HG02973 (cell line): ENCODE measurements at regions not wholly inside any gene's neighbourhood (a gene's known extent, or its start where the extent isn't known, plus 50 kb on each side); places are given as distances from the start of the nearest gene placed in this dataset.

ENCODE experiments used
- ATAC-seq: cut with Tn5 transposase; IDR thresholded peaks from one replicate; pipeline ENCODE4 v1.9.1; 2021; ENCODE audit warnings: moderate library complexity; ENCODE audit not compliant: unreplicated experiment

DNA sequence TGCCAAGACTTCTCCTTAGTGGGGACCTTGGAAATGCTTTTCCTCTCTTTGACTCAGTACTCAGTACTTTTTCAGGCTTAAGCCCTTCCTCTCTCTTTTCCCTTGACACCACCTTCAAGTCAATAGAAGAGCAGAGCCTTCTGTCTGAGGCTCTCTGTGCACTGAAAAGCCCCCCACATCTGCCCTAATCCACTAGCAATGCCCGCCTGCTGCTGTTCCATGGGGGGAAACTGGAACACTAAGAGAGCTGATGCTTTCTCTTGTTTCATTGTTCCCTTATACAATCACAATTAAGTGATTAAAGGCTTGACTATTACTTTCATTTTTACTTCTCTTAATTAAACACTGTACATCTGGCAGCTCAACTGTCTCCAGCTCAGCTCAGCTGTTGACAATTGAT is 254.5 kb downstream of the SLITRK6 start:
- ATAC-seq, result no peak

DNA sequence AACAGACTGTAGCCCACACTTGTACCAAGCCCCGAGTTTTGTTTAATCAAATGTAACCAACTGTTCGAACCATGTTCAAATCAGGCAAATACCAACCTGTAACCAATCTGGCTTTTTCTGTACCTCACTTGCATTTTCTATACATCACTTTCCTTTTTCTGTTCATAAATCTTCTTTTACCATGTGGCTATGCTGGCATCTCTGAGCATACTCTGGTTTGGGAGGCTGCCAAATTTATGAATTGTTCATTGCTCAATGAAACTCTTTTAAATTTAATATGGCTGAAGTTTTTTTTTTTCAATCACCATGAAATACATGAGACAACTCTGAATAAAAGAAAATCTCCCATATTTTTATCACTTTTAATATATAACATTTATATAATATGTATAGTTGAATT is 256.1 kb downstream of the SLITRK6 start:
- ATAC-seq, result no peak

DNA sequence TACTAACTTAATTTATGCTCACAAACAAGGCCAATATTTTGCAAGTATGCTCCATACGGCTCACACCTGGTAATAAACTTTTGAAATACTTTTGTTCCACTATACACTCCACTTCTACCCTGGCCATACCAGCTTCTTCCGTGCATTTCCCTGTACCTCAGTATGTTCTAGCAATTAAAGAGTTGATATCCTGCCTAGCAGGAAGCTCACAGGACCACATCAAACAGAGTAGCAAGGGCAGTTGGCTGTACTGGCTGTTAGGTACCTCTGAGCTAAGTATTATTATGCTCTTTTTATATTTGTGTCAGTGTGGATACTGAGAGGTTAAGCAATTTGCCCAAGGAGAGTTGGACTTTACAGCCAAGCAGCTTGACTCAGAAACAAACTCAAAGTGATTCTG is 257.7 kb downstream of the SLITRK6 start:
- ATAC-seq, result no peak

DNA sequence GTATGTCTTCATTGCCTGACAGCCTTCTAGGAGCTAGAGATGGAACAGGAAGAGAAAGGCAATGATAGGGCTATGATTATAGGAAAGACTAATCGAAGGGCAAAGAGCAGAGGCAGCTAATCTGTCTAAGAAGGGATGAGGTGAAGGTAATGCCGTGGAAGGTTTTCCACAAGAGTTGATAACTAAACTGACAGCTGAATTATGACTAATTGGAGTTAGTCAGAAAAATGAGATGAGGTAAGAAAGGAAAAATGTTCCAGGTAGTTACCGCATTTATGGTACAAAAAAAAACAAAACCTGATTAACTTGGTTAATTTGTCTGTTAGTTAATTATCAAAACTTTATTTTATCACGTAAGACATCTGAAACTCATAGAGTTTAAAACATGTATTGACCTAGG is 260.3 kb downstream of the SLITRK6 start:
- ATAC-seq, result no peak

DNA sequence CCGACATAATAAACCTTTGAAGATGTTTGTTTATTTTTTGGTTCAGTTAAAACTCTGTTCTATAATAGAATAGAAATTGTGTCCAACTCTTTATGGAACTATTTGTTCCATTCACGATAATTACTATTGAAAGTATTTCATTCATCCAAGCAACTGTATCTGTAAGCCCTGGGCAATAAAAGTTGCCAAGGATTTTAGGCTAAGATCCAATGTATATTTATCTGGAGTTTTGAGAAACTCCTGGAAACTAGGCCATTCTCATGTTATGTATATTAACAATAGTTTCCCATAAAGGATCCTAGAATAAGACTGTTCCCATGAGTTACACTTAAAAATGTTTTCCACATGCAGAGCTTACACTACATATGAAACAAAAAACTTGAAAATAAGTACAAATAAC is 261.6 kb downstream of the SLITRK6 start:
- ATAC-seq, result no peak

DNA sequence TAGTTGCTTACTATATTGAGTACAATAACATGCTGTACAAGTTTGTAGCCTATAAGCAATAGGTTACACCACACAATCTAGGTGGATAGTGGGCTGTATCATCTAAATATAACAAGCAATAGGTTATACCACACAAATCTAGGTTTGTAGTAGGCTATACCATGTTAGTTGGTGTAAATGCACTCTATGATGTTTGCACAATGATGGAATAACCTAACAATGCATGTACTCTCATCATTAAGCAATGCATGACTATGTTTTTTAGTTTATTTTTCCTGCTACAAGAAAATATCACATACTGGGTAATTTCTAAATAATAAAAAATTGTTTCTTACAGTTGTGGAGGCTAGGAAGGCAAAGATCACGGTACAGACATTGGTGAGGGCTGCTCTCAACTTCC is 262.5 kb downstream of the SLITRK6 start:
- no peak for ATAC-seq

DNA sequence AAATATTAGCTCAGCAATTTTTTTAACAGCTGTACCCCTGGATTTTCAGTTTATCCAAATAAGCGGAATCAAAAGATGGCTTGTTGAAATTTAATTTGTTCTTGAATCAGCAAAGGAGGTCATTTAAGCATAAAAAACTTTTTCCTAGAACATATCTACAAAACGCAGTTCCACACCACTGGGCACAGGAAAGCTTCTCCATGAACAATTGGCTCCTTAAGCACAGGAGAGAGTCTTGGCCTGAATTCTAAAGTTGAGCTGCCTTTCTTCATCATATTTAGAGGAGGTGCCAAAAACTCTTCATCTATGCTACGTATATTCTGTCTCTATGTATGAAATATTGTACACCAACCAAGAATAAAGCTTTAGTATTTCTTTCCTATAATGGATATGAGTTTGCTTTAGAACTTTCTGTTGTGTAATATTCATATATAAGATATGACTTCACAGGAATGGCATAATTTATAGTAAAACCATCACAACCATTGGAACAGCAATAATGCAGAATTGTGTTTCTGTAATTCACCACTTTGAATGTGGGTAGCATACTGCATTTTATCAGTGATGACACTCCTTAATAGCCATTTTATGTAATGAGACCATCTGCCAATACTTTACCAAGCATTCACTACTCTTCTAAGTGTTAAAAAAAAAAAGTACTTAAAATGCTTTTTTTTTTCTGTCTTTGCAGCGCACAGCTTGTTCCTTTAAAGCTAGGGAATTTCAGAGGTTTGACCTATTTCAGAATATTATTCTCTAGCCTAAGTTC is 263.7 kb downstream of the SLITRK6 start:
- ATAC-seq, result no peak

DNA sequence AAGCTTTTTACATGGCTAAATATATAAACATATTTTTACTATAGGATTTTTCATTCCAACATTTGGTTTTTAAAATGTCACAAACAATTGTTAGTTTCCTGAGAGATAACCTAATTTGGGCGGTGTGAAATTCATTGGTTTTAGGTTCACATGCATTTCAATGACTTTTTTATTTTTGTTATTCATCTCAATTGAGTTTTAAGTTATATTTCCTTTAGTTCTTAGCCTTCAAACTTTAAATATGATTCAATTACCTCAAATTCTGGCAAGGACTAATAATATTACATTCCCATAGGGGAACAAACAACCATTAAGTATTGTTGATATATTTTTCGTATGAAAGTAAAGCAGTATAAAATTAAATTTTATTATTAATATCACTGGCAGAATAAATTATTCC is 265.3 kb downstream of the SLITRK6 start:
- no peak for ATAC-seq

DNA sequence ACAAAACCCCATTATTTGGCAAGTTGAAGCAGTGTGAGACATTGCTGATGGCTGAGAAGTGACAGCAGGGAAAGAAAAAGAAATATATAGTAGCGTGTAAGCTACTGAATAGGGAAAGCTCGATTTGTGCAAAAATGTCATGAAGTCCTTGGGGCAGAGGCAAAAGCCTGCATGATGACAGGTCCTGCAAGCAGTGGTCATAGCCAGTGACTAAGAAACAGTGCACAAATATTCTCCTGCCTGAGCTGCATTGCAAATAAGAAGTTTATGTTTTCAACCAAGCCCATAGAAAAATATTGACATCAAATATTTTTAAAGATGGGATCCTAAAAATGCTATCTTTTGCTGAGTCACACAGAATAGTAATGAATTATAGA is 270.0 kb downstream of the SLITRK6 start:
- ATAC-seq, result no peak

DNA sequence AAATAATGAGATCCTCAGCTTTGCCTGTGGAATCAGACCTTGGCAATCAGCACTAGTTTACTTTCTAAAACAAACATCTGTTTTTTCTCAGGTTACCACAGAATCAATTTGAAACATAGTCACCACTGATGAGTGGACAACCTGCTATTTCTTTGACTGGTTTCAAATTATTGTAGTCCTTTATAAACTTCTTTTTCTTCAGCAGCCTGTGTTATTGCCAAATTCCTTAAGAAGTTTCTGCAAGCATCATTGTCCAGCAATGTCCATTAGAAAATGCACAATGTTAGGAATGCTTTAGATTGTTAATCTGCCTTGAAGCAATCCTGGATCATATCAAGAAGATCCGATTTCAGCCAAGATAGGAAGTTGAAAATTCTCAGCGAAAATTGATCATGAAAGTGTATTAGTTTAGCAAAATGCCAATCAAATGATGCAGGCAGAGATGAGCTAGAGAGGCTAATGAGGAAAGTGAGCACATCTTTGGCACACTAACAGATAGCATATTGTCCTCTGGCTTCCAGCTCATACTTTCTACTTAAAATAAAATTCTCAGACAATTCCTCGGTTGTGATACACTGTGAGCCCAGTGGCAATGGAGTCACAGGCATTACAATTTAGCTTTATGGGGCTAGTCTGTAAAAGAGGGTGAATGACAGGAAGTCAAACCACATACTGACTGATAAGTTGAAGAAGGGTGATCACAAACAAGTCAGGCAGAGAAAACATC is 270.6 kb downstream of the SLITRK6 start:
- ATAC-seq, result no peak

DNA sequence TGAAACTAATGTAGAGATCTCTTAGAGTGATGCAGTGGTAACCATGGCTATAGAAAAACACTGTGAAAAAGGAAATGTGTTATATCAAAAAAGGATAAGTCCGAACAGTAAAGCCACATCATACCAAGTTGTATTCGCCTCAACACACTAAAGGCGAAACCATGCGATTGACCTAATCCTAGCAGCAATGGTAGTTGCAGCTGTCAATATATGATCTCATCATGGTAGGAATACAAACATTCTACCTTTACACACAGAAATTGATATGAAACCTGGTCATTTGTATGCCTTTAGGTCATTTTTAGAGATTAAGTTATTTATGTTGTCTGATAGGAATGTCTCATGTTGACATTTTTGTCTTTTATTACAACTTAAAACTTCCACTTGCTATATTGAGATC is 271.9 kb downstream of the SLITRK6 start:
- no peak for ATAC-seq

DNA sequence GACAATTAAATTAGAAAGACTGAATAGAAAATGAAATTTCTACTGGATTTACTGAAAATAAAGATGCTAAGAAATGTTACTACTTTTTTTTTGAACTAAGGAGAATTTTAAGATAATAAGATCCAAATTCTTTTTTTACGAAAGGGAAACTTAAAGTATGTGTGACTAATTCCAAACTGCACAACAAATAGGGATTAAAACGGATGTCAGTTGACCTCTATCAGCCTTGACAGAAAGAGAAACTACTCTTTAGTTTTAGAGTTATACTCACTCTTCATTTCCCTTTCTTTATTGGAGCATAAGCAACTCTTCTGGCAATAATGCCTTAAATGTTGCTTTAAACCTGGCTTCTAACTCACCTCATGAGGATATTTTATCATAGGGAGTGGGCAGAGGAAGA is 273.8 kb downstream of the SLITRK6 start:
- no peak for ATAC-seq

DNA sequence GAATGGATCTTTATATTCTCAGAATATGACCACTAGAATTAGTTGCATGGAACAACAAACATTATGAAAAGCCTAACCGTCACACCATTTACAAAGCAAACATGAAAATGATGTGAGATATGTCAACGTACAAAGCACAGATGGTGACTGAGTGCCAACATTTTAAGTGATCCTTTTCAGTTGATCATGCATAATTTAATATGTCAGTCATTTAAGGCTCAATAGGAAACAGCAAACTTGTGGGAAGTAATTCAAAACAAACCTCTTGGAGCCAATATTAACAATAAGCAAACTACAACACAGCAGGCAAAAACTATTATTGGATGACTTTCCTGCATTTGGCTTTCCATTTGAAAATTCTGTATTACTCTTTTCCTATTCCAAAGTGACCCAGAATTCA is 277.6 kb downstream of the SLITRK6 start:
- ATAC-seq, result no peak

DNA sequence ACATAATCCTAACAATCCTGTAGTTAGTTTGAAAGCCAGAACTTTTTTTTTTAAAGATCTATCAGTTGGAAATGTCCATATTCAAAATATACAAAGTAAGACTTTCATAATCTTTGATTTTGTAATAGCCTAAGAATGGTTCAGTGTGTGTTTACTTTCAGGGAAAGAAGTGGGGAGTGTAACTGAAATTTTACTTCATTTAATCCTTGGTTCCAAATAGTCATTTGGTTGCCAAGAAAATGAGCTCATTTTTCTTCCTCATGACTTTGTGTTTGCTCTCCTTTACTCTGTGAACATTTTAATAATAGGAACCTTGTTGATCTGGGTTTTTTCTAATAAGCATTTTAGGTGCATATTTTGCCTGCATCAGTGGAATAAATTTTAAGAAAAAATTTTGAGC is 278.8 kb downstream of the SLITRK6 start:
- ATAC-seq, result no peak

DNA sequence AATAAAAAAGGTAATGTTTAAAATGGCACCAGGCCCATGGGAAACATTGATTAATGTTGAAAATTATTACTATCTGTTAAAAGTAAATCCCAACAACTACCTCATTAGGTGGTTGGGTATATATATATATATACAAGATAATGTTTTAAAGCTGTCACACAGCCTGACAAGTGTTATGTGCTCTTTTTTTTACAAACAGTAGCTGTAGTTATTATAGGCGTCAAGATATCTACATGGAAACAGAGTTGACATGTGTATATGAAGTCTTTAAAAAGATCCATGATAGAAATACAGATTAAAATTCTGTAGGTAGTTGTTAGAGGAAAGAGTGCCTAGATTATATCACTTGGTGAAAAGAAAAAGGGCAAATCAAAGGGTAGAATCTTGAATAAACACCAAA is 279.9 kb downstream of the SLITRK6 start:
- ATAC-seq, result no peak

DNA sequence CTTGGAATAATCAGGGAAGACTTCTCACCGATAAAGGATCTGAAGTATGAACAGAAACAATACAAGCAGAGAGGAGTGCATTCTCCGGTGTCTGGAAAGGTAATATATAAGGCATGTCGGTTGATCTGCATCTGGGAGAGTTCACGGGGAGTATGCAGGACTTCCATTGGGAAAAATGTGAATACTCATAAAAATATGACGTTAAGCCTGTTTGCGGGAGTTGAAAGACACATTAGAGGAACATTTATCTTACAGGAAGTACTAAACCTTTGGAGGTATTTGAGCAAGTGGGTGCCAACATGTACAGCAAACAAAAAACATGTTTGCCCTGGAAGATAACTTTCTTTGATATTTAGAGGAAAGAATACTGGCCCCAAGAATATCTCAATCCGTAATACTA is 286.8 kb downstream of the SLITRK6 start:
- ATAC-seq, result no peak

DNA sequence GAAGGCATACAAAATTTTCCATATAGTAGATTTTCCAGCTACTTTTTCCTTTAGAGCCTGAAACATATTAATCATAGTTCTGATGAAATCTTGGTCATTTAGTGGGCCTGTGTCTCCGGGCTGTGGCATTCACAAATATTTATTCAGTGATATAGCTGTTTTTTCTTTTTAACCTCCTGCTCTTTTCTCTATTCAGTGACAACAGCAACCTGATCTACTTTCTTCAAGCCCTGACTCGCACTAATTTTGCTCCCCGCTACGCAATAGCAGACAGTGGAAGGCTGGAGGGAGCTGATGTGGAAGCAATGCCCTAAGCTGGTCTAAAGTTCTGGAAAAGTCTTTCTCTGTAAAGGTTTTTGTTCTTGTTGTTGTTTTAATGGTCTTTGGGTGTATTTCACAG is 289.7 kb downstream of the SLITRK6 start:
- no peak for ATAC-seq

DNA sequence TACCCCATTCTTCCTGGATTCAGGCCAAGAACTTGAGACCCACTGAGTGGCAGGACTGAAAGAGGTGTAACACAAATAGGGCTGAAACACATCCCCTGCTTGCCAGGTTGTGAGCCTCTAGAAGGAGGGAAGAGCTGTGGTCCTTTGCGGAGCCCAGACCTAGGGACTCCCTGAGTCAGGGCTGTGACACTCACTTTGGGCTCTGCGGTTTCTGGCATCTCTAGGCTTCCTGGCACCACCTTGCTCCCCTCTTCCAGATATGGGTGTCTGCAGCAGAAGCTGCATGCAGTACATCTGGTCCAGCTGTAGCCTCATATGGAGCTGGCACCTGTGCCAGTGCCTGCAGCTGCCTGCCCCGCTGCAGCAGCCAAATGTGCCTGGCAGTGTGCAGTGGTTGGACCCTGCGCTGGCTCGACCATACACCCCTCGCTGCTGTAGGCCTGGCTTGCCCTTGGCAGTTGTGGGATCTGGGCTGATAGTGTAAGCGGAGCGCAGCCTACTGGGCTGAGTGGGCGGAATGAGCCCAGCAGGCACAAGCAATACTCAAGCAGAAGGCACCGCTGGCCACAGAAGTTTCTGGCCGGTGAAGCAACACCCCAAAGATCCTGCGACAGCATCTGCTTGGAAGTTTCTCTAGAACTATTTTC is 290.4 kb downstream of the SLITRK6 start:
- no peak for ATAC-seq

DNA sequence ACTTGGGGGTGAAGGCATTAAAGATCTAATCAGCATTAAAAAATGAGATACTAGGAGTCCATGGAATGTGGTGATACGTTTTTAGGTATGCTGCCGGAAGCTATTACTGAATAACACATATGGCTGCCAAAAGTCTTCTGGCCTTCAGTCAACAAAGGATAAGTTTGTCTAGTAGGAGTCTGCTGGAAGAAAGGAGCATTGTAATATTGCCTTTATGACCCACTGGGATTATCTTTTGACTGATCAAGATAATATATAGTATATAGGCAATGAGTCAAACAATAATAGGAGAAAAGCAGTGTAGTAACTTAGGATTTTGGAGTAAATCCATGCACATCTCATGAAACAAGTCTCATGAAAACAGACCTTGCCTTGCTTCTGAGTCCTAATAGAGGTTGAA is 295.4 kb downstream of the SLITRK6 start:
- ATAC-seq, result no peak

DNA sequence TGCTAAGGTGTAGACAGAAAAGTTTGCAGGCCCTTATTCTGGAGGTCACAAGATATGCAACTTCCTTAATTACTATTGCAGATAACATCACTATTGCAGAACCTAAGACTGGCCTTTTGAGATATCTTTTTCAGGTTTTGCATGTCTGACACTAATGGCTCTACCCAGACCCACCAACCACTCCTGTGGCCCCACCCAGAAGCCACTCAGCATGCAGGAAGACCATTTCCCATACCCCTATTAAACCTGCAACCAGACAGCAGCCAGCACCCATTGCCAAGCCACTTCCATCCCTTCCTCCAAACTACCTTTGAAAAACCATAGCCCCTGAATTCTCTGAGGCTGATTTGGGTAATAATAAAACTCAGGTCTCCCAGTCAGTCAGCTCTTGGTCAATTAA is 297.6 kb downstream of the SLITRK6 start:
- no peak for ATAC-seq

DNA sequence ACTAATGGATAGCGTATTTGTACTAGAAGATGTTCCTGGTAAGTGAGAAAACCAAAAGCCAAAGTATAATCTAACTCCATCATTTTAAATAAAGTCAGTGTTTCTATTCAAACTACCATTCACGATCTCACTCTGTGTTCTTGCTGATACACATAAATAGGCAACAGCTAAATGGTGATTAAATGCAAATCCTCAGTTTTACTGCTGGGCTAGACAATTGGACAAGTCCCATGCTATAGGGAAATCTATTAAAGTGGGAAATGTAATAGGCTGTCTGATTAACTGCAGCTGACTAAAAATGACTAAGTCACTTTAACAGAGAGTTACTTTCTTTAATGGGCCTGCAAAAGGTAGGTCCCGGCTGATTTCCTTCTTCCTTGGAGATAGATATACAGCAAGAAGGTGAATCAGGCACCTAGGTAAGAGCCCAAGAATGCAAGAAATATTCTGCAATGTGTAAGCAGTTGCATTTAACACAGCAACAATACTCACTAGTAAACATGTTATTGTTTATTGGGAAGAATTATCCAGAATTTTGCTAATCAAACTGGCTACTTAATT is 298.4 kb downstream of the SLITRK6 start:
- no peak for ATAC-seq

DNA sequence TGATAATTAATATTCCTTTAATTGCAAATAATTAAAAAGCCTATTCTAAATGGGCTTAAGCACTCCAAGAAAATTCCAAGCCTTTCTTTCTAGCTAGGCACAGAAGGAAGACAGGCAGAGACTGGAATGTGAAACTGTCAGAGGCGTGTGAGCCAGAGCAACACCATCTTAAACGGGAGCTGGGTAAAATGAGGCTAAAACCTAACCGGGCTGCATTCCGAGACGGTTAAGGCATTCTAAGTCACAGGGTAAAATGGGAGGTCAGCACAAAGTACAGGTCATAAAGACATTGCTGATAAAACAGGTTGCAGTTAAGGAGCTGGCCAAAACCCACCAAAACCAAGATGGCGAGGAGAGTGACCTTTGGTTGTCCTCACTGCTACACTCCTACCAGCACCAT is 300.4 kb downstream of the SLITRK6 start:
- ATAC-seq, result no peak
